Hepatocyte (in vitro differentiated cells): ENCODE measurements at regions not wholly inside any gene's neighbourhood (a gene's known extent, or its start where the extent isn't known, plus 50 kb on each side); places are given as distances from the start of the nearest gene placed in this dataset.

ENCODE experiments used
- DNase-seq: peaks from one replicate; pipeline ENCODE4 v3.0.0-alpha.2; 2016; ENCODE audit warnings: low spot score
- H2AFZ ChIP-seq: fragments of 200-600 bp; sonication (generic); 2 replicates; pipeline ENCODE4 v1.6.0; 2016; ENCODE audit warnings: antibody characterized with exemption, mild to moderate bottlenecking
- H3K27ac ChIP-seq: fragments of 200-600 bp; sonication (generic); 2 replicates; pipeline ENCODE4 v1.5.1; 2016; ENCODE audit warnings: mild to moderate bottlenecking
- H3K27me3 ChIP-seq: fragments of 200-600 bp; sonication (generic); 2 replicates; pipeline ENCODE4 v1.6.1; 2016
- H3K36me3 ChIP-seq: fragments of 200-600 bp; sonication (generic); replicated peaks from 2 replicates; pipeline ENCODE4 v1.5.1; 2016; ENCODE audit warnings: low read depth; ENCODE audit not compliant: insufficient read depth
- H3K4me1 ChIP-seq: fragments of 200-600 bp; sonication (generic); 2 replicates; pipeline ENCODE4 v1.5.1; 2016; ENCODE audit warnings: mild to moderate bottlenecking, moderate library complexity; ENCODE audit not compliant: insufficient read depth
- H3K4me2 ChIP-seq: fragments of 200-600 bp; sonication (generic); 2 replicates; pipeline ENCODE4 v1.6.0; 2016
- H3K4me3 ChIP-seq: fragments of 200-600 bp; sonication (generic); 2 replicates; pipeline ENCODE4 v1.5.1; 2016; ENCODE audit warnings: mild to moderate bottlenecking
- H3K79me2 ChIP-seq: fragments of 200-600 bp; sonication (generic); 2 replicates; pipeline ENCODE4 v1.6.0; 2017; ENCODE audit warnings: mild to moderate bottlenecking
- H3K9me2 ChIP-seq: fragments of 200-600 bp; sonication (generic); replicated peaks from 2 replicates; pipeline ENCODE4 v1.6.0; 2017; ENCODE audit warnings: mild to moderate bottlenecking; ENCODE audit not compliant: insufficient read depth
- H3K9me3 ChIP-seq: fragments of 200-600 bp; sonication (generic); 2 replicates; pipeline ENCODE4 v1.5.1; 2016; ENCODE audit warnings: low read depth, mild to moderate bottlenecking
- H4K20me1 ChIP-seq: fragments of 200-600 bp; sonication (generic); 2 replicates; pipeline ENCODE4 v1.6.0; 2016; ENCODE audit warnings: mild to moderate bottlenecking; ENCODE audit not compliant: insufficient read depth, poor library complexity, severe bottlenecking
- CTCF ChIP-seq: fragments of 200-600 bp; sonication (generic); IDR thresholded peaks from 2 replicates; pipeline ENCODE4 v1.5.1; 2016; ENCODE audit warnings: antibody characterized with exemption, mild to moderate bottlenecking; ENCODE audit not compliant: poor library complexity
- EZH2 ChIP-seq: fragments of 200-600 bp; sonication (generic); IDR thresholded peaks from 2 replicates; pipeline ENCODE4 v1.6.1; 2016; ENCODE audit warnings: antibody characterized with exemption, mild to moderate bottlenecking, borderline replicate concordance
- EZH2phosphoT487 ChIP-seq: fragments of 200-600 bp; sonication (generic); IDR thresholded peaks from one replicate; pipeline ENCODE4 v1.6.1; 2018; ENCODE audit warnings: antibody characterized with exemption, mild to moderate bottlenecking, low read depth, moderate library complexity; ENCODE audit not compliant: unreplicated experiment, severe bottlenecking
- WGBS: methylation state at CpG from one replicate; pipeline ENCODE4 v1.1.6; 2016; ENCODE audit warnings: low lambda C conversion rate; ENCODE audit errors: missing lambda C conversion rate; 5-methylcytosine and 5-hydroxymethylcytosine counted together

GRCh38 chr2:147171941-147172340, 672.9 kb upstream of the ACVR2A start:
- H3K9me2 ChIP-seq, result no peaks in the 10 kb centered on the region
- WGBS, result 59% methylated on average over 3 of the region's 3 CpGs
- H3K9me3 ChIP-seq, result no peaks in the 10 kb centered on the region
- H2AFZ ChIP-seq, result no peak overlapping the region
- DNase-seq, result no peak
- no peaks in the 10 kb centered on the region for H3K36me3 ChIP-seq
- H3K27ac ChIP-seq, result no peak overlapping the region
- H3K79me2 ChIP-seq, result no peaks in the 10 kb centered on the region
- H3K27me3 ChIP-seq, result no peaks in the 10 kb centered on the region
- H3K4me3 ChIP-seq, result no peak overlapping the region
- H3K4me1 ChIP-seq, result peaks cover 5% of the 10 kb centered on the region
- H3K4me2 ChIP-seq, result no peak overlapping the region
- TF ChIP-seq CTCF, result no peak
- no peak for TF ChIP-seq EZH2phosphoT487
- no peak for TF ChIP-seq EZH2
- no peaks in the 10 kb centered on the region for H4K20me1 ChIP-seq

GRCh38 chr2:147170932-147171331, 673.9 kb upstream of the ACVR2A start:
- Histone ChIP-seq H3K4me3 (no peak overlapping the region), H3K4me1 (peaks cover 5% of the 10 kb centered on the region), H3K27ac (no peak overlapping the region), H4K20me1 (no peaks in the 10 kb centered on the region), H3K9me2 (no peaks in the 10 kb centered on the region), H3K27me3 (no peaks in the 10 kb centered on the region), H3K4me2 (no peak overlapping the region), H2AFZ (no peak overlapping the region), H3K9me3 (no peaks in the 10 kb centered on the region), H3K79me2 (no peaks in the 10 kb centered on the region), H3K36me3 (no peaks in the 10 kb centered on the region)
- DNase-seq, result no peak
- WGBS, result 96% methylated on average over 1 of the region's 1 CpG
- no peak for TF ChIP-seq CTCF
- TF ChIP-seq EZH2, result no peak
- TF ChIP-seq EZH2phosphoT487, result no peak

GRCh38 chr2:147165697-147166382, 679.0 kb upstream of the ACVR2A start:
- Histone ChIP-seq H3K79me2 (no peaks in the 10 kb centered on the region), H3K36me3 (no peaks in the 10 kb centered on the region), H3K4me1 (no peaks in the 10 kb centered on the region), H3K9me3 (no peaks in the 10 kb centered on the region), H3K27ac (no peak overlapping the region), H3K27me3 (no peaks in the 10 kb centered on the region), H2AFZ (no peak overlapping the region), H3K4me2 (no peak overlapping the region), H4K20me1 (no peaks in the 10 kb centered on the region), H3K9me2 (no peaks in the 10 kb centered on the region), H3K4me3 (no peak overlapping the region)
- TF ChIP-seq EZH2phosphoT487 (no peak), CTCF (no peak), EZH2 (no peak)
- no peak for DNase-seq
- WGBS, result 72% methylated on average over 2 of the region's 2 CpGs

GRCh38 chr2:147164563-147164962, 680.3 kb upstream of the ACVR2A start:
- no peaks in the 10 kb centered on the region for H3K27me3 ChIP-seq
- H3K4me1 ChIP-seq, result no peaks in the 10 kb centered on the region
- no peak overlapping the region for H3K4me3 ChIP-seq
- no peaks in the 10 kb centered on the region for H3K36me3 ChIP-seq
- DNase-seq, result no peak
- no peaks in the 10 kb centered on the region for H3K9me2 ChIP-seq
- H2AFZ ChIP-seq, result no peak overlapping the region
- 98% methylated on average over 4 of the region's 4 CpGs for WGBS
- H4K20me1 ChIP-seq, result no peaks in the 10 kb centered on the region
- no peak overlapping the region for H3K27ac ChIP-seq
- no peak for TF ChIP-seq EZH2phosphoT487
- TF ChIP-seq CTCF, result no peak
- TF ChIP-seq EZH2, result no peak
- H3K9me3 ChIP-seq, result no peaks in the 10 kb centered on the region
- no peak overlapping the region for H3K4me2 ChIP-seq
- H3K79me2 ChIP-seq, result no peaks in the 10 kb centered on the region
